ENCODE measurements at regions not wholly inside any gene's neighbourhood (a gene's known extent, or its start where the extent isn't known, plus 50 kb on each side); places are given as distances from the start of the nearest gene placed in this dataset.

DNA sequence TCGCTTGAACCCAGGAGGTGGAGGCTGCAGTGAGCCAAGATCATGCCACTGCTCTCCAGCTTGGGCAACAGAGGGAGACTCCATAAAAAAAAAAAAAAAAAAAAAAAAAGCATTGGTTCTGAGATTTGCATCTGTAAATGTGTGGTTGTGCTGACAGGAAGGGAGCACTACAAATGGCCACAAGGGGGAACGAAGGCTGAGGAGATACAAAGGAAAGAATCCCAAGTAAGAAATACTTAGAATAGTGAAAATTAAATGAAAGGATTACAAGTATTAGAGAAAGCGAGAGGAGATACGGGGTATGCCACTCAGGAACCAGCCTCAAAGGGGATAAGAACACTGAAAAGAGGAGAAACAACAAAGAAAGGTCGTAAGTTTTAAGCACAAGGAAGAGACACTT lies 284.9 kb downstream of the KLF12 start:
- POLR2A ChIA-PET = no interaction called here
- no peak overlapping the region for H3K4me3 Mint-ChIP-seq
- H3K27me3 ChIP-seq (replicated peaks in 1 of 2; ENCODE audit: control insufficient read depth in 2 of 2, extremely low read depth in 1 of 2, insufficient read depth in 2 of 2, low read length in 1 of 2) = no peaks in the 10 kb centered on the region
- 75% methylated on average over 2 of the region's 5 CpGs for WGBS (ENCODE audit: insufficient coverage)
- no peak overlapping the region for H3K4me3 ChIP-seq (ENCODE audit: control insufficient read depth in 1 of 2, extremely low read depth in 1 of 2, low read length in 1 of 2)
- CTCF ChIA-PET = interaction anchor here (0.6 to 2.7 kb wide), 10 partner anchors 9 to 1370 kb away, joined by 3 to 28 read pairs (median 6); no protein-coding TSS in a partner anchor
- peak in 2 of 4 experiments; percentile 46 to 60 for ATAC-seq (replicated peaks in 1 of 4)
- H3K36me3 ChIP-seq (ENCODE audit: control insufficient read depth in 2 of 2, extremely low read depth in 1 of 2, insufficient read depth in 1 of 2, low read length in 1 of 2) = peaks cover 0 to 16% of the 10 kb centered on the region in 2 donors
- DNase-seq = peak in 20 of 35 experiments; percentile 5 to 58 (median 16)
- peak overlapping the region; percentile 24 to 25 for H3K27ac Mint-ChIP-seq
- peaks cover 5 to 8% of the 10 kb centered on the region in 2 experiments for H3K4me1 ChIP-seq (ENCODE audit: control insufficient read depth in 1 of 2, extremely low read depth in 1 of 2, insufficient read depth in 2 of 2, low read length in 2 of 2)
- no peaks in the 10 kb centered on the region for H3K9me3 ChIP-seq
- no peaks in the 10 kb centered on the region for H3K27me3 Mint-ChIP-seq
- H3K27ac ChIP-seq (ENCODE audit: low read length) = no peak overlapping the region
- H3K36me3 Mint-ChIP-seq = peaks cover 33% of the 10 kb centered on the region
- H3K9me3 Mint-ChIP-seq = no peaks in the 10 kb centered on the region
- H3K4me1 Mint-ChIP-seq = peaks cover 33 to 64% (median 57%) of the 10 kb centered on the region in 3 donors

DNA sequence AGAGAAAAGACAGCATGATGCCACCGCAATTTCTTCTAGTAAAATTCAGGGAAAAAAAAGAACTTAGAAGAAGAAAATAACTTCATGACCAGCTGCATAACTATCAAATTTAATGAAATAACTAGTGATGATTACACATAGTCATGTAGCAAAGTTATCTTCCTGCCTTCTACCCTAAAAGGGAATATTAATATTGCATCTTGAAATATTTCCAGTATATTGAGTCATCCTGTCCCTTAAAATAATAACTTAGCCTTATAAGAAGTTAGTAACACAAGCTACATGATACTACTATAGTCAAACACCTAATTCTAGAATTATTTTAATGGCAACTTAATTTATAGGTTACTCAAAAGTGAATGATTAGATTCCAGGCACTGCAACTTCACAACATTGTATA lies 289.2 kb downstream of the KLF12 start:
- Histone ChIP-seq H3K27ac (ENCODE audit: low read length) (no peak overlapping the region), H3K4me1 (ENCODE audit: control insufficient read depth in 1 of 2, extremely low read depth in 1 of 2, insufficient read depth in 2 of 2, low read length in 2 of 2) (peaks cover 8% of the 10 kb centered on the region in 2 experiments), H3K4me3 (ENCODE audit: control insufficient read depth in 1 of 2, extremely low read depth in 1 of 2, low read length in 1 of 2) (no peak overlapping the region), H3K27me3 (replicated peaks in 1 of 2; ENCODE audit: control insufficient read depth in 2 of 2, extremely low read depth in 1 of 2, insufficient read depth in 2 of 2, low read length in 1 of 2) (no peaks in the 10 kb centered on the region), H3K9me3 (no peaks in the 10 kb centered on the region), H3K36me3 (ENCODE audit: control insufficient read depth in 2 of 2, extremely low read depth in 1 of 2, insufficient read depth in 1 of 2, low read length in 1 of 2) (peaks cover 0 to 16% of the 10 kb centered on the region in 2 donors)
- Mint-ChIP-seq H3K4me3 (no peak overlapping the region), H3K4me1 (peaks cover 48 to 66% (median 57%) of the 10 kb centered on the region in 3 donors), H3K9me3 (no peaks in the 10 kb centered on the region), H3K27me3 (no peaks in the 10 kb centered on the region), H3K36me3 (peaks cover 34% of the 10 kb centered on the region), H3K27ac (peak overlapping the region in 1 of 2 donors; percentile 41)
- DNase-seq (no peak), ATAC-seq (replicated peaks in 1 of 4) (no peak)
- CTCF ChIA-PET = interaction anchor here in 1 of 2 donors (0.6 kb wide), 1 partner anchor 196 kb away, joined by 3 read pairs; no protein-coding TSS in a partner anchor
- no CpG with 5 or more reads among the region's 1 CpG for WGBS (ENCODE audit: insufficient coverage)
- POLR2A ChIA-PET = interaction anchor here in 1 of 2 donors (0.6 kb wide), 1 partner anchor 60 kb away, joined by 3 read pairs; no protein-coding TSS in a partner anchor

DNA sequence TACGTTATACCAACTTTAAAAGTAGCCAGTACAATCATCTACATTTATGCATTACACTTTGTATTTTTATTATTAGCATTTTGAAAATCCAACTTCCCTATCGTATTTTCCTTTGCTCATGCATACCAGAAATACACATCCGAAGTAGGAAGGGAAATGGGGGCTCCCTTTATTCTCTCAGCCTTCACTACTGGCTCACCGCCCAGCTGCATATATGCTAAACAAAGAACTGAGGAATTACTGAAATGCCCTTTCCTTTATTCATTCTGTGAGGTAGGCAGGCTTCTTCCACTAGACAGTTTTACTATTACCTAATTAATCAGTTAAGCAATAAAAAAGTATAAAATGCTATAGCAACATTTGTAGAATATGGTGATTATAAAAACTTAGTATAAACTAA lies 291.6 kb downstream of the KLF12 start:
- Histone ChIP-seq H3K4me1 (ENCODE audit: control insufficient read depth in 1 of 2, extremely low read depth in 1 of 2, insufficient read depth in 2 of 2, low read length in 2 of 2) (peaks cover 0 to 3% of the 10 kb centered on the region in 2 experiments), H3K4me3 (ENCODE audit: control insufficient read depth in 1 of 2, extremely low read depth in 1 of 2, low read length in 1 of 2) (no peak overlapping the region), H3K27ac (ENCODE audit: low read length) (no peak overlapping the region), H3K9me3 (no peaks in the 10 kb centered on the region), H3K27me3 (replicated peaks in 1 of 2; ENCODE audit: control insufficient read depth in 2 of 2, extremely low read depth in 1 of 2, insufficient read depth in 2 of 2, low read length in 1 of 2) (no peaks in the 10 kb centered on the region), H3K36me3 (ENCODE audit: control insufficient read depth in 2 of 2, extremely low read depth in 1 of 2, insufficient read depth in 1 of 2, low read length in 1 of 2) (peaks cover 0 to 16% of the 10 kb centered on the region in 2 donors)
- no CpG with 5 or more reads among the region's 4 CpGs for WGBS (ENCODE audit: insufficient coverage)
- H3K4me3 Mint-ChIP-seq = no peak overlapping the region
- H3K4me1 Mint-ChIP-seq = peaks cover 51 to 62% (median 55%) of the 10 kb centered on the region in 3 donors
- H3K36me3 Mint-ChIP-seq = peaks cover 42% of the 10 kb centered on the region
- CTCF ChIA-PET = interaction anchor here in 1 of 2 donors (1.3 kb wide), 1 partner anchor 444 kb away, joined by 6 read pairs; no protein-coding TSS in a partner anchor
- no peaks in the 10 kb centered on the region for H3K27me3 Mint-ChIP-seq
- DNase-seq (no peak), ATAC-seq (replicated peaks in 1 of 4) (no peak)
- peak overlapping the region in 1 of 2 donors; percentile 0 for H3K27ac Mint-ChIP-seq
- H3K9me3 Mint-ChIP-seq = no peaks in the 10 kb centered on the region
- POLR2A ChIA-PET = interaction anchor here in 1 of 2 donors (0.6 kb wide), 1 partner anchor 452 kb away, joined by 3 read pairs; no protein-coding TSS in a partner anchor

DNA sequence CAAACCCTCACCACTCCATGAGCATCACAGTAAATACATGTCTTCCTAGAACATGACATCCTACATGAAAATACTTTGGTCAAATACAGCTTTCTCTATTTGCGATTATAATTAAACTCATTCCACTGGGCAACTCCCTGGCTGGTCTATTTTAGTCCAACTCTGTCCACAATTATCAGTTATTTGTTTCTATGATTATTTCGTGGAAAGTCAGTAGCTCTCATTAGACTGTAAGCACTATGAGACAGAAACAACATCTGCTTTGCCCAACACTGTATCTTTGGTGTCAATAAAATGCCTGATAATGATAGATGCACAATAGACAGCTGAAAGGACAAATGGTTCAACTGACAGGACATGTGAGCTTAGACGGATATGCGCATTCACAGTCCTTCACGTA lies 292.0 kb downstream of the KLF12 start:
- Histone ChIP-seq H3K27me3 (replicated peaks in 1 of 2; ENCODE audit: control insufficient read depth in 2 of 2, extremely low read depth in 1 of 2, insufficient read depth in 2 of 2, low read length in 1 of 2) (no peaks in the 10 kb centered on the region), H3K9me3 (no peaks in the 10 kb centered on the region), H3K4me1 (ENCODE audit: control insufficient read depth in 1 of 2, extremely low read depth in 1 of 2, insufficient read depth in 2 of 2, low read length in 2 of 2) (peaks cover 0 to 3% of the 10 kb centered on the region in 2 experiments), H3K36me3 (ENCODE audit: control insufficient read depth in 2 of 2, extremely low read depth in 1 of 2, insufficient read depth in 1 of 2, low read length in 1 of 2) (peaks cover 0 to 16% of the 10 kb centered on the region in 2 donors), H3K4me3 (ENCODE audit: control insufficient read depth in 1 of 2, extremely low read depth in 1 of 2, low read length in 1 of 2) (no peak overlapping the region), H3K27ac (ENCODE audit: low read length) (no peak overlapping the region)
- Mint-ChIP-seq H3K9me3 (no peaks in the 10 kb centered on the region), H3K36me3 (peaks cover 42% of the 10 kb centered on the region), H3K4me3 (no peak overlapping the region), H3K27me3 (no peaks in the 10 kb centered on the region), H3K4me1 (peaks cover 55 to 64% (median 59%) of the 10 kb centered on the region in 3 donors), H3K27ac (peak overlapping the region in 1 of 2 donors; percentile 0)
- 100% methylated on average over 3 of the region's 5 CpGs for WGBS (ENCODE audit: insufficient coverage)
- DNase-seq = no peak
- CTCF ChIA-PET = interaction anchor here in 1 of 2 donors (1.3 kb wide), 1 partner anchor 445 kb away, joined by 6 read pairs; no protein-coding TSS in a partner anchor
- POLR2A ChIA-PET = interaction anchor here in 1 of 2 donors (0.6 kb wide), 1 partner anchor 453 kb away, joined by 3 read pairs; no protein-coding TSS in a partner anchor
- ATAC-seq (replicated peaks in 1 of 4) = no peak

DNA sequence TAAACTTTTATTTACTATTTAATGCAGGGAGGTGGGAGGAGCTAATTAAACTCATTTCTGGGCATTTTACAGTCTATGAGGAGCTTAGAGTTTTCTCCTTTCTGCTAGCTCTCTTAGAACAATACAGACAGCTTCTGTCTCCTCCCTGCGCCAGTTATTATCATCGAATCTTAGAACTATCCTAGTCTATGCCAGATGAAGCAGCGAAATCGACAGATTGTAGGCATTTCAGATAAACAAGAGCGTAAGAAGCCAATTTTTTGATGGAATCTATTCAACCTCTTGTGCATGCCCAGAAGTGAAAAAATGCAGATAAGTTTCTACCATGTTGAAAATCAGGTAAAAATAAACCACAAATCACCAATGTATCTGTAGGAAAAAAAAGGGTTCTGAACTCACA lies 297.1 kb downstream of the KLF12 start:
- Mint-ChIP-seq H3K27me3 (no peaks in the 10 kb centered on the region), H3K4me3 (no peak overlapping the region), H3K27ac (peak overlapping the region; percentile 68 to 81), H3K36me3 (peaks cover 18% of the 10 kb centered on the region), H3K4me1 (peaks cover 63 to 66% (median 64%) of the 10 kb centered on the region in 3 donors), H3K9me3 (no peaks in the 10 kb centered on the region)
- Histone ChIP-seq H3K27me3 (replicated peaks in 1 of 2; ENCODE audit: control insufficient read depth in 2 of 2, extremely low read depth in 1 of 2, insufficient read depth in 2 of 2, low read length in 1 of 2) (no peaks in the 10 kb centered on the region), H3K9me3 (no peaks in the 10 kb centered on the region), H3K36me3 (ENCODE audit: control insufficient read depth in 2 of 2, extremely low read depth in 1 of 2, insufficient read depth in 1 of 2, low read length in 1 of 2) (peaks cover 0 to 5% of the 10 kb centered on the region in 2 donors), H3K4me1 (ENCODE audit: control insufficient read depth in 1 of 2, extremely low read depth in 1 of 2, insufficient read depth in 2 of 2, low read length in 2 of 2) (peaks cover 5 to 8% of the 10 kb centered on the region in 2 experiments), H3K4me3 (ENCODE audit: control insufficient read depth in 1 of 2, extremely low read depth in 1 of 2, low read length in 1 of 2) (no peak overlapping the region), H3K27ac (ENCODE audit: low read length) (no peak overlapping the region)
- DNase-seq = no peak
- 98% methylated on average over 4 of the region's 5 CpGs for WGBS (ENCODE audit: insufficient coverage)
- ChIA-PET CTCF (interaction anchor here (0.6 to 4.3 kb wide), 7 partner anchors 11 to 1004 kb away, joined by 3 to 46 read pairs (median 5); no protein-coding TSS in a partner anchor), POLR2A (interaction anchor here in 1 of 2 donors (0.6 kb wide), 1 partner anchor 190 kb away, joined by 4 read pairs; no protein-coding TSS in a partner anchor)
- no peak for ATAC-seq (replicated peaks in 1 of 4)

DNA sequence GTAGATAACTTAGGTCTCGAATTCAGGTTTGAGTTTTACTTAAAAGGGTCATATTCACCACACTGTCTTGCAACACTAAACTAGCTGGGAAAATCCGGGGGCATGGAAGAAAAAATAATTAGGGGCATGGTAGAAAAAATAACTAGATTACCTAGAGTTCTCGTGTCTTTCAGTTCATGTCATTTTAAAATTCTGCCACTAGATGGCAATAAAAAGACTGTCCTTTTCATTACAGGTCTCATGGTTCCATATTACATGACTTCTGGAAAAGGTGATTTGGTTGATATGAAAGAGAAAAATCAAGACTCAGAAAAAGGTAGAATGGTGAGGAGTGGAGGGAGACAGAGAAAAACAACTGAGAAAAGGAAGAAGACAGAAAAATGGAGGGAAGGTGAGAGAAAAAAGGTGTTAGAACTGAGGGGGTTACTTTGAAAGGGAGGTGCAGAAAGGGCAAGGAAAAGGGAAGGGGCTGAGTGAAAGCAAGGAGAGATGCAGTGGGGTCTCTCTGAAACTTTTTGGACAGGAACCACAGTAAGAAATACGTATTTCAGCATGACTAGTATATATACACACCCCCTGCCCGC lies 299.0 kb downstream of the KLF12 start:
- H3K36me3 ChIP-seq (ENCODE audit: control insufficient read depth in 2 of 2, extremely low read depth in 1 of 2, insufficient read depth in 1 of 2, low read length in 1 of 2) = peaks cover 0 to 2% of the 10 kb centered on the region in 2 donors
- H3K27ac ChIP-seq (ENCODE audit: low read length) = no peak overlapping the region
- Mint-ChIP-seq H3K4me1 (peaks cover 59 to 61% (median 59%) of the 10 kb centered on the region in 3 donors), H3K27me3 (no peaks in the 10 kb centered on the region), H3K36me3 (peaks cover 10% of the 10 kb centered on the region), H3K9me3 (no peaks in the 10 kb centered on the region), H3K27ac (no peak overlapping the region), H3K4me3 (no peak overlapping the region)
- ATAC-seq (replicated peaks in 1 of 4) = peak; percentile 46 to 60 (median 57)
- H3K4me1 ChIP-seq (ENCODE audit: control insufficient read depth in 1 of 2, extremely low read depth in 1 of 2, insufficient read depth in 2 of 2, low read length in 2 of 2) = peaks cover 5 to 7% of the 10 kb centered on the region in 2 experiments
- H3K4me3 ChIP-seq (ENCODE audit: control insufficient read depth in 1 of 2, extremely low read depth in 1 of 2, low read length in 1 of 2) = no peak overlapping the region
- WGBS (ENCODE audit: insufficient coverage) = no CpG with 5 or more reads among the region's 5 CpGs
- CTCF ChIA-PET = interaction anchor here (0.5 to 4.3 kb wide), 14 partner anchors 13 to 740 kb away, joined by 3 to 46 read pairs (median 4); no protein-coding TSS in a partner anchor
- DNase-seq = peak in 1 of 35 experiments; percentile 68
- POLR2A ChIA-PET = interaction anchor here in 1 of 2 donors (0.6 kb wide), 1 partner anchor 79 kb away, joined by 13 read pairs; no protein-coding TSS in a partner anchor
- H3K27me3 ChIP-seq (replicated peaks in 1 of 2; ENCODE audit: control insufficient read depth in 2 of 2, extremely low read depth in 1 of 2, insufficient read depth in 2 of 2, low read length in 1 of 2) = no peaks in the 10 kb centered on the region
- no peaks in the 10 kb centered on the region for H3K9me3 ChIP-seq

Data from T-cell (primary cell).